Lower leg skin (tissue), 3 donors: ENCODE measurements at regions not wholly inside any gene's neighbourhood (a gene's known extent, or its start where the extent isn't known, plus 50 kb on each side); places are given as distances from the start of the nearest gene placed in this dataset.
"Not testable (repeated sequence)": the region's sequence is repeated elsewhere in the genome, so short reads cannot be mapped to it uniquely, and the experiment has no call there.

ENCODE experiments used
- POLR2A ChIP-seq, 2 donors: fragments of 450-650 bp; IDR thresholded peaks; one replicate each; pipeline ENCODE4 v1.6.1; 2016 to 2017; ENCODE audit warnings: antibody characterized with exemption in 2 of 2, mild to moderate bottlenecking in 1 of 2, moderate library complexity in 1 of 2
- TF ChIP-seq, protein P1 (sequence below), 3 donors: fragments of 450-650 bp; IDR thresholded peaks; one replicate each; pipeline ENCODE4 v1.5.1; 2016; ENCODE audit warnings: antibody characterized with exemption in 3 of 3, mild to moderate bottlenecking in 3 of 3, moderate library complexity in 2 of 3

DNA sequence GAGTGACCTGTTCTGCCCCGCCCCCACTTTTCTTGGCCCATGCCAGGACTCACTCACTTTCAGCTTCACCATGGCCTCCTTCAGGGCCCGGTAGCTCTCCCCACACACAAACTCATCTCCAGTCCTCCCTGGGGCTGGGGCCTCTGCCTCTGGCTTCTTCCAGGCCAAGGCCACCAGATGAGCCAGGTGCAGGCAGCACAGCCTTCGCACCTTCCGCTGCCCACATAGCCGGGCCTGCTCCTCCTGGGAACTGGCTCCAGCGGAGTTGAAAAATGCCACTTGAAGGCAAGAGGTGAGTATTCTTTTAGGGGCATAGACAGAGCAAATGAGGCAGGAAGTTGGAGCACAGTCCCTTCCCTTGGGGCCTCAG lies 161.6 kb downstream of the TBC1D2B start:
- TF ChIP-seq, protein P1, sequence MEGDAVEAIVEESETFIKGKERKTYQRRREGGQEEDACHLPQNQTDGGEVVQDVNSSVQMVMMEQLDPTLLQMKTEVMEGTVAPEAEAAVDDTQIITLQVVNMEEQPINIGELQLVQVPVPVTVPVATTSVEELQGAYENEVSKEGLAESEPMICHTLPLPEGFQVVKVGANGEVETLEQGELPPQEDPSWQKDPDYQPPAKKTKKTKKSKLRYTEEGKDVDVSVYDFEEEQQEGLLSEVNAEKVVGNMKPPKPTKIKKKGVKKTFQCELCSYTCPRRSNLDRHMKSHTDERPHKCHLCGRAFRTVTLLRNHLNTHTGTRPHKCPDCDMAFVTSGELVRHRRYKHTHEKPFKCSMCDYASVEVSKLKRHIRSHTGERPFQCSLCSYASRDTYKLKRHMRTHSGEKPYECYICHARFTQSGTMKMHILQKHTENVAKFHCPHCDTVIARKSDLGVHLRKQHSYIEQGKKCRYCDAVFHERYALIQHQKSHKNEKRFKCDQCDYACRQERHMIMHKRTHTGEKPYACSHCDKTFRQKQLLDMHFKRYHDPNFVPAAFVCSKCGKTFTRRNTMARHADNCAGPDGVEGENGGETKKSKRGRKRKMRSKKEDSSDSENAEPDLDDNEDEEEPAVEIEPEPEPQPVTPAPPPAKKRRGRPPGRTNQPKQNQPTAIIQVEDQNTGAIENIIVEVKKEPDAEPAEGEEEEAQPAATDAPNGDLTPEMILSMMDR (IDR thresholded peaks at IDR 0.05), result not testable (repeated sequence)
- not testable (repeated sequence) for TF ChIP-seq POLR2A (IDR thresholded peaks at IDR 0.05)
